ENCODE measurements at regions not wholly inside any gene's neighbourhood (a gene's known extent, or its start where the extent isn't known, plus 50 kb on each side); places are given as distances from the start of the nearest gene placed in this dataset.
"Not testable (repeated sequence)": the region's sequence is repeated elsewhere in the genome, so short reads cannot be mapped to it uniquely, and the experiment has no call there.

- no peak for DNase-seq
Observed at GRCh38 chr1:99504287-99504686, 141.6 kb upstream of the PALMD start.

GRCh38 chr1:99506631-99507030 is 139.3 kb upstream of the PALMD start:
- no peak for DNase-seq

GRCh38 chr1:99507446-99507845 is 138.5 kb upstream of the PALMD start:
- not testable (repeated sequence) for DNase-seq

- no peak for DNase-seq
Observed at GRCh38 chr1:99507906-99508732, 137.8 kb upstream of the PALMD start.

- DNase-seq = not testable (repeated sequence)
Observed at GRCh38 chr1:99508733-99509445, 137.0 kb upstream of the PALMD start.

GRCh38 chr1:99514823-99515552 is 130.9 kb upstream of the PALMD start:
- DNase-seq = not testable (repeated sequence)

- no peak for DNase-seq
Observed at GRCh38 chr1:99516141-99516540, 129.8 kb upstream of the PALMD start.

GRCh38 chr1:99520121-99520520 is 125.8 kb upstream of the PALMD start:
- no peak for DNase-seq

GRCh38 chr1:99525331-99525730 is 120.6 kb upstream of the PALMD start:
- DNase-seq = no peak

GRCh38 chr1:99527078-99527477 is 118.8 kb upstream of the PALMD start:
- DNase-seq = peak; percentile 71

- DNase-seq = no peak
Observed at GRCh38 chr1:99527545-99527944, 118.4 kb upstream of the PALMD start.

GRCh38 chr1:99529002-99529401 is 116.9 kb upstream of the PALMD start:
- DNase-seq = no peak

GRCh38 chr1:99531578-99532275 is 114.2 kb upstream of the PALMD start:
- no peak for DNase-seq

- DNase-seq = no peak
Observed at GRCh38 chr1:99532276-99532580, 113.7 kb upstream of the PALMD start.

GRCh38 chr1:99533909-99534637 is 111.8 kb upstream of the PALMD start:
- no peak for DNase-seq

- DNase-seq = no peak
Observed at GRCh38 chr1:99534638-99534930, 111.3 kb upstream of the PALMD start.

GRCh38 chr1:99535470-99536164 is 110.3 kb upstream of the PALMD start:
- DNase-seq = peak; percentile 69

GRCh38 chr1:99537886-99538617 is 107.9 kb upstream of the PALMD start:
- DNase-seq = no peak

GRCh38 chr1:99538618-99538956 is 107.3 kb upstream of the PALMD start:
- DNase-seq = no peak

- DNase-seq = no peak
Observed at GRCh38 chr1:99539131-99539530, 106.8 kb upstream of the PALMD start.

- DNase-seq = no peak
Observed at GRCh38 chr1:99540744-99541143, 105.2 kb upstream of the PALMD start.
